Central memory CD4-positive, alpha-beta T cell (primary cell): ENCODE measurements at regions not wholly inside any gene's neighbourhood (a gene's known extent, or its start where the extent isn't known, plus 50 kb on each side); places are given as distances from the start of the nearest gene placed in this dataset.
A peak's percentile ranks its signal among the peaks of the same experiment; 100 is the strongest.
"Not testable (repeated sequence)": the region's sequence is repeated elsewhere in the genome, so short reads cannot be mapped to it uniquely, and the experiment has no call there.

Experiments used
- DNase-seq: peaks from one replicate; pipeline ENCODE4 v3.0.0; 2022

GRCh38 chr2:95728878-95729596 lies 137.2 kb downstream of the TRIM43 start:
- DNase-seq: peak; percentile 3

- no peak for DNase-seq
Measured at GRCh38 chr2:95729597-95729955, 137.8 kb downstream of the TRIM43 start.

- DNase-seq: no peak
Measured at GRCh38 chr2:95730813-95731212, 139.0 kb downstream of the TRIM43 start.

GRCh38 chr2:95734976-95735890 lies 143.4 kb downstream of the TRIM43 start:
- no peak for DNase-seq

- no peak for DNase-seq
Measured at GRCh38 chr2:95738301-95738700, 146.5 kb downstream of the TRIM43 start.

GRCh38 chr2:95752126-95752525 lies 160.3 kb downstream of the TRIM43 start:
- DNase-seq: not testable (repeated sequence)

DNA sequence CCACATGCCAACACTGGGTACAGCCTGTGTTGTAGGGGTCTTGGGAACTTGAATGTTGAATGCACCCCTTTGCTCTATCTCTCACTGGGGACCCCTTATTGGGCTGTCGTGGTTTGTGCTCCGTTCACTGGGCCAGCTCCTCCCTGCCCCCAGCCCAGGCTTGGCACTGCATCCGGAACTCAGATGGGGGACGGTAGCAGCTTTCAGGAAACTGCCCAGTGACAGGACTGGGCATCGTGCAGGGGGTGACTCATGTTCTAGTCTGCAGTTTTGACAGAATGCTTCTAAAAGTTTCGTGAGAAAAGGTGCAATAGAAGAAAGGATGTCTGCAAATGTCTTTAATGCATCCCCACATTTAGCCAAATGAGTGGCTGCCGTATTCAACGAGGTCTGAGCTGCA lies 162.0 kb downstream of the TRIM43 start:
- not testable (repeated sequence) for DNase-seq

- DNase-seq: not testable (repeated sequence)
Measured at GRCh38 chr2:95754213-95754612, 162.4 kb downstream of the TRIM43 start.

- DNase-seq: not testable (repeated sequence)
Measured at GRCh38 chr2:95754819-95755563, 163.2 kb downstream of the TRIM43 start.

DNA sequence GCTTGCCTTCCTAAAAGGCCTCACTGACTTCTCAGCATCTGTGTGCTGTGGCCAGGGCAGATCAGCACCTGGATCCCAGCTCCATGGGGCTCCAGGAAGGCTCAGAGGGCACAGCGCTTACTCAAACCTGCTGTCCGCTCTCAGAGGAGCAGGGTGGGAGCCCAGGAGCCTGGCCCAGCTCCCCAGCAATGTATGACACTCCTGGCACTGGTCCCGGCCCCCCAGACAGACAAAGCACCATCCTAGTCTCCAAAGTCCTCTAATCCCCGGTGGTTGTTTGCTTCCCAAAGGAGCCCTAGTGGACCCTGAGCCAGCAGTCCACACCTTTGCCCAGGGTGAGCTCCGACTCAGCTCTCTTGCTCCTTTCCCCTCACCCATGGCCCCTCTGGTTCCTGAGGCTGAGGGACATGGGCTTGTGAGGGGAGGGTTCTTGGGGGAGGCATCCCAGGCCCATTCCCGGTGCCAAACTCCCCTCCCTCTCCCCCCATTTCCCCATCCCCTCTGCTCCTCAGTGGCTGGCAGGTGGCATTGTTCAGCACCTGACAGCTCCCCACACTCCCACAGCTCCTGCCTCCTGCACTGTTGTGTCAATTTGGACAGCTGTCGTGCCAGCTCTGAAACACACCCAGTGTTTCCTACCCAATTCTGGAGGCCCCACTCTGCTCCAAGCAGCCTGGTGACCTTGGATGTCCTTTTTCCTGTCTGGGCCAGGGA lies 164.3 kb downstream of the TRIM43 start:
- not testable (repeated sequence) for DNase-seq

DNA sequence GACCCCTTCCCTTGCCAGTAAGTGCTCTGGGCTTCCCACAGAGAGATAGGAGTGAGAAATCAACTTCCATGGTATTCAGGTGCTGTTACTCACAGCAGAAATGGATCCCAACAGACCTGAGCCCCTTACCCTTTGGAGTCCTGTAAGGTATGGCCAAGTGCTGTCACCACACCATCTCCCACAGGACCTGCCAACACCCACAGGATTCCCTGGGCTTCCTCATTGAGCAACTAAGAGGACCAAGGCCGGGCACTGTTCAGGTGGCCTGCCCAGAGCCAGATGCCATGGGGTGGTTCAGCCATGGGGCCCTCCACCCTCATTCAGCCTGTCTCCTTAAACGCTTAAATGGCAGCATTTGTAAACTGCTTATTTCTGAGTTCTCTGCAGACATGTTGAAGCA lies 166.2 kb downstream of the TRIM43 start:
- no peak for DNase-seq

DNA sequence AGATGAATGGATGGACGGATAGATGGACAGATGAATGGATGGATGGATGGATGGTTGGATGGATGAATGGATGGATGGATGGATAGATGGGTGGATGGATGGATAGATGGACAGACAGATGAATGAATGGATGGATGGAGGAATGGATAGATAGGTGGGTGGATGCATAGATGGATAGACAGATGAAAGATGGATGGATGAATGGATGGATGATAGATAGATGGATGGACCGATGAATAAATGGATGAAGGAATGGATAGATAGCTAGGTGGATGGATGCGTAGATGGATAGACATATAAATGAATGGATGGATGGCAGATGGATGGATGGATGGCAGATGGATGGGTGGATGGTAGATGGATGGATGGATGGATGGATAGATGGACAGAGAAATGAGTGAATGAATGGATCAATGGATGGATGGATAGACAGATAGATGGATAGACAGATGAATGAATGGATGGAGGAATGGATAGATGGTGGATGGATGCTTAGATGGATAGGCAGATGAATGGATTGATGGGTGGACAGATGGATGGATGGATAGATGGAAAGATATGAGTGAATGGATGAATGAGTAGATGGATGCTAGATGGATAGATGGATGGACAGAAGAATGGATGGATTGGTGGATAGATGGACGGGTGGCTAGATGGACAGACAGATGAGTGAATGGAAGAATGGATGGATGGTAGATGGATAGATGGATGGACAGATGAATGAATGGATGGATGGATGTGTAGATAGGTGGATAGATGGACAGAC lies 167.9 kb downstream of the TRIM43 start:
- DNase-seq: no peak

DNA sequence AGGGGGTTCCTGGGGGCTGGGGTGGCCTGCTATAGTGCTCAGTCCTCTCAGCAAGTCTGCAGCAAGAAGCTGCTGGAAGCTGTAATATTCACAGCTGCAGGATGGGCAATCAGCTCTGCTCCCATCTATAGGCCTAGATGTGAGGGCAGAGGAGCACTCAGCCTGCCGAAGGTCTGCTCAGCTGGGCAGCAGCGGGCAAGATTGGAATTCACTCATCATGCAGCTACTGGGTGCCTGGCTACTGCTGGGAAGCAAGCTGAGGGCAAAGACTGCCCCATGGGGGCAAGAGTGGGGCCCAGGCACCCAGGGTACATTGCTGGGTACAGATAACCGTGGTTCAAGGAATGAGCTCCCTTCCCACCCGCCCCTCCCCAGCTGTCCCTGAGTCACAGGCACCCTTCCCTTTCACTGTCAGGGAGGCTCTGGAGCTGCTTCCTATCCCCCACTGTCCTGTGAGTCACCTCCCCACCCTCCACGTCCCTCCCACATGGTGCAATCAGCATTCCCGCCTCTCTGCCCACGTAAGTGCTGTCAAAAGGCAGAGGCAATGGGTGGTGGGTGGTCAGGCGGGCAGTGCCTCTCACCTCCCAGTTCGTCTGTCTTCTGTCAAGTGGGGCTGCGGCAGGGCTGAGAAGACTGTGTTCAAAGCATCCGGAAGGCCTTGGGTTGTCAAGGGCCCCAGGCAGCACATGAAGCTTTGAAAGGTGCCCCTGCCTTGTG lies 169.2 kb downstream of the TRIM43 start:
- no peak for DNase-seq

GRCh38 chr2:95761556-95761955 lies 169.8 kb downstream of the TRIM43 start:
- DNase-seq: no peak

DNA sequence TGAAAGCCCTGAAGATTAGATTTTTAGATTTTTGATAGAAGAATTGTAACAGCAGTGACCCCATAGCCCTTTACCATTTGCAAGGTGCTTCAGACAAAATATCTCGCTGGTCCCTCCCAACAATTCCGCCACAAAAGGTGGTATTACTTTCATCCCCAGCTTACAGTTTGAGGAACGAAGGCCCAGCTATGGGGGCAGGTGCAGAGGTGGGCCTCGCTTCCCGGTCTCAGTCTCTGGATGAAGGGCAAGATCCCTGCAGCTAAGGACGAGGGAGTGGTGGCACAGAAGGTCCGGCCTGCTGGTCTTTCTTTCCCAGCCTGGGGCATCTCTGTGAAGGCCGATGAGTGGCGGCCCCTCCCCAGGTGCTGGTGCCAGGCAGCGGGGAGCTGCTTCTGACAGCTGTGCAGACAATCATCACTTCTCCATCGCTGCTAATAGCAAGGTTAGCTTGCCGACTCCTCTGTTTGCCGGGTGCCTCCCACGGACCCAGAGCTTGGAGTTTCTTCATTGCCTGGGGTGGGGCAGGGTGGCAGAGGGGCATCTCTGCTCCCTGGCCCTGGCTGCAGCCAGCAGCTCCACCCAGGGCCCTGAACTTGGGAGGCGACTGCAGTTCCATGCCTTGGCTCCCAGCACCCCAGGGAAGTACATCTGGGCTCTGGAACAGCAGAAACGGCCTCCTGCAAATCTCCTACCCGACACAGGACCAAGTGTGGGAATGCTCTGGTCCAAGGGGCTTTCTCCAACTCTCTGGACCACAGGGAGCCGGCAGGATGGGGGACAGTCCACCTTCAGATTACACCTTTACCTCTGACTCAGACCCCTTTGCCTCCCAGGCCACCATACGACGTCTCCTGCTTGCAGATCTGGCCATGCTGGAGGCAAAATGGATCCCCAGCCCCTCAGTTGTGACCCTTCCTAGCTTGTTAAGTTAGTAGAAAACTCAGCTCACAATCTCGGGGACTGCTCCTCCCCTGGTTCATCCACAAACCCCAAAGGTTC lies 170.5 kb downstream of the TRIM43 start:
- DNase-seq: not testable (repeated sequence)

GRCh38 chr2:95763074-95763473 lies 171.3 kb downstream of the TRIM43 start:
- DNase-seq: not testable (repeated sequence)

- DNase-seq: not testable (repeated sequence)
Measured at GRCh38 chr2:95764966-95765365, 173.2 kb downstream of the TRIM43 start.

GRCh38 chr2:95765925-95766910 lies 174.4 kb downstream of the TRIM43 start:
- DNase-seq: not testable (repeated sequence)
